Immature natural killer cell (primary cell): ENCODE measurements at regions not wholly inside any gene's neighbourhood (a gene's known extent, or its start where the extent isn't known, plus 50 kb on each side); places are given as distances from the start of the nearest gene placed in this dataset.

Experiments
- DNase-seq, 3 donors: peaks; one replicate each; pipeline ENCODE4 v3.0.0; 2022; ENCODE audit warnings: mixed read lengths in 1 of 3
- H3K27ac Mint-ChIP-seq, 6 donors: one replicate each; pipeline ENCODE4 v1.8.0; 2020; ENCODE audit warnings: mixed read lengths in 6 of 6, mild to moderate bottlenecking in 5 of 6, inconsistent platforms in 4 of 6, moderate library complexity in 3 of 6
- H3K27me3 Mint-ChIP-seq, 3 donors: one replicate each; pipeline ENCODE4 v1.8.0; 2020 to 2021; ENCODE audit warnings: low read depth in 3 of 3, mild to moderate bottlenecking in 3 of 3, mixed read lengths in 3 of 3, moderate library complexity in 3 of 3, inconsistent platforms in 1 of 3
- H3K36me3 Mint-ChIP-seq, 3 donors: one replicate each; pipeline ENCODE4 v1.8.0; 2020; ENCODE audit warnings: mixed read lengths in 3 of 3, inconsistent platforms in 2 of 3, mild to moderate bottlenecking in 2 of 3
- H3K4me1 Mint-ChIP-seq, 2 donors: one replicate each; pipeline ENCODE4 v1.8.0; 2020; ENCODE audit warnings: inconsistent platforms in 2 of 2, mild to moderate bottlenecking in 2 of 2, mixed read lengths in 2 of 2, moderate library complexity in 1 of 2
- H3K4me3 Mint-ChIP-seq, 5 donors: one replicate each; pipeline ENCODE4 v1.8.0; 2020; ENCODE audit warnings: mild to moderate bottlenecking in 5 of 5, mixed read lengths in 5 of 5, inconsistent platforms in 3 of 5, moderate library complexity in 3 of 5
- H3K9me3 Mint-ChIP-seq, 6 donors: one replicate each; pipeline ENCODE4 v1.8.0; 2020; ENCODE audit warnings: mild to moderate bottlenecking in 6 of 6, mixed read lengths in 6 of 6, inconsistent platforms in 4 of 6, moderate library complexity in 3 of 6

DNA sequence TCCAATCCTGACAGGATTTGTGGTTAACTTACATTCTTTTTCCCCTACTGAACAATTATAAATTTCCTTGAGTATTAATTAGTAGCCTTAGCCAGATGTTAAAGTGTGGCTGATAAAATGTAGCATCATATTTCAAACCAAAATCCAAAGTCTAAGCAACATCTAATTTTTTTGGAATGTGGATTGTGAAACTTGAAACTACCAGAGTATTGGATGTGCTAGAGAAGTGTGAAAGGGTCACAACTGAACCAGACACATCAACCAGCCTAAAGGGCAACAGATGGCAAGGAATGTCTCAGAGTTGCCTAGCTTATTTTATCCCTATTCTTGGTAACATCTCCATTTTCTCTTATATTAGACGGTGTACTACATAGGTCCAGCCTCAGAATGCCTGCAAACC lies 153.1 kb upstream of the DCN start:
- no peaks in the 10 kb centered on the region for H3K36me3 Mint-ChIP-seq
- no peaks in the 10 kb centered on the region for H3K4me1 Mint-ChIP-seq
- no peak overlapping the region for H3K4me3 Mint-ChIP-seq
- DNase-seq: no peak
- H3K27ac Mint-ChIP-seq: no peak overlapping the region
- H3K27me3 Mint-ChIP-seq: peaks cover 3 to 9% (median 3%) of the 10 kb centered on the region in 3 donors
- H3K9me3 Mint-ChIP-seq: no peaks in the 10 kb centered on the region

DNA sequence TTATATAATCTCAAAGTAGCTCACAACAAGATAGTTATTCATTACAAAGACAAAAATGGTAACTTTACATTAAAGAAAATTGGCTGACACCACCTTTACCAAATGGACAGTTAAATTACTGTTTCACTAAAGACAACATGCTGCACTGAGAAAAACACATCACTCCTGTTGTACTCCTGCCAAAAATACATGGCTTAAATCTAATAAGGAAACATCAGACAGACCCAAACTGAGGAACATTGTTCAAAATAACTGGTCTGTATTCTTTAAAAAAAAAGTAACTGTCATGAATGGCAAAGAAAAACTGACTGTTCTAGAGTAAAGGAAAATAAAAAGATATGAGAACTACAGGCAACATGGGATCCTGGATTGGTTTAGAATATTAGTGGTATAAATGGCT lies 151.3 kb upstream of the DCN start:
- Mint-ChIP-seq H3K4me1 (no peaks in the 10 kb centered on the region), H3K36me3 (no peaks in the 10 kb centered on the region), H3K27me3 (peaks cover 1 to 9% (median 3%) of the 10 kb centered on the region in 3 donors), H3K9me3 (no peaks in the 10 kb centered on the region), H3K27ac (no peak overlapping the region), H3K4me3 (no peak overlapping the region)
- no peak for DNase-seq

DNA sequence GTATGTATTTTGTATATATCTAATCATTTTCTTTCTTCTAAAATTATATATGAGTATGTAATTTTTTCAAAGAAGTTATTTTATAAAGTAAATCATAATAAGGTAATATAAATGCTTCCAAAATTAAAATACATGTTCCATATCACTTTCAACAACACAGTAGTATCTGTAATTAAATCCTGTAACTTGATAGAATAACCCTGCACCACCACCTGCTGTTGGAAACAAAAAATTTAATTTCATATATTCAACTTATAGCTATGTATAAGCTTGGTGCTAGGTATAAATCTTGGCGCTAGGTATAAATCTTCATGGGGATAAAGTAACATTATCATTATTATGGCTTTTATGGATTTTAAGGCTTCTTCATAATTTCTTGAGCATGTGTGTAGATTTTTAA lies 149.7 kb upstream of the DCN start:
- DNase-seq: no peak
- no peaks in the 10 kb centered on the region for H3K36me3 Mint-ChIP-seq
- H3K9me3 Mint-ChIP-seq: no peaks in the 10 kb centered on the region
- H3K4me3 Mint-ChIP-seq: no peak overlapping the region
- H3K27me3 Mint-ChIP-seq: peaks cover 1 to 7% (median 3%) of the 10 kb centered on the region in 3 donors
- no peaks in the 10 kb centered on the region for H3K4me1 Mint-ChIP-seq
- no peak overlapping the region for H3K27ac Mint-ChIP-seq

GRCh38 chr12:91331371-91331770 lies 148.8 kb upstream of the DCN start:
- Mint-ChIP-seq H3K4me3 (no peak overlapping the region), H3K27me3 (peaks cover 0 to 7% (median 1%) of the 10 kb centered on the region in 3 donors), H3K4me1 (no peaks in the 10 kb centered on the region), H3K36me3 (no peaks in the 10 kb centered on the region), H3K9me3 (no peaks in the 10 kb centered on the region), H3K27ac (no peak overlapping the region)
- DNase-seq: no peak

- no peak for DNase-seq
- H3K9me3 Mint-ChIP-seq: no peaks in the 10 kb centered on the region
- H3K4me3 Mint-ChIP-seq: no peak overlapping the region
- no peak overlapping the region for H3K27ac Mint-ChIP-seq
- H3K27me3 Mint-ChIP-seq: peaks cover 0 to 7% (median 0%) of the 10 kb centered on the region in 3 donors
- H3K4me1 Mint-ChIP-seq: no peaks in the 10 kb centered on the region
- H3K36me3 Mint-ChIP-seq: no peaks in the 10 kb centered on the region
Observed at GRCh38 chr12:91328451-91328850, 145.8 kb upstream of the DCN start.

DNA sequence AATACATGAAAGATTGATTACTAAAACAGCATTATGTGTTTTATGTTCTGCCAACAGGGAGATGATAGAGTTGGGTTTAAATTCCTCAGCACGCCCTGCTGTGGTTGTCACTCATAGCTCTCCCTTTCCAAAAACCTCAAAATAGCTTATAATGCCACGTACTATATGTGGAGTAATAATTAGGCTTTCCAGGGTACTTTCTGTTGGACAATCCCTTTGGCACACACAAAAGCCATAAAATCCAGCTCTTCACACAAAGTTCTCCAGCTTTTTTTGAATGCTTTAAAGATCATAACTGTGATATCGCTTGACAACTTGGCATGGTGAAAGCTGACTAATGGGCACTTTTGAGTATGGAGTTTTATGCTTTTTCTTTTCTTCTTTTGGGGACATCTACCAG lies 145.3 kb upstream of the DCN start:
- H3K4me1 Mint-ChIP-seq: no peaks in the 10 kb centered on the region

DNA sequence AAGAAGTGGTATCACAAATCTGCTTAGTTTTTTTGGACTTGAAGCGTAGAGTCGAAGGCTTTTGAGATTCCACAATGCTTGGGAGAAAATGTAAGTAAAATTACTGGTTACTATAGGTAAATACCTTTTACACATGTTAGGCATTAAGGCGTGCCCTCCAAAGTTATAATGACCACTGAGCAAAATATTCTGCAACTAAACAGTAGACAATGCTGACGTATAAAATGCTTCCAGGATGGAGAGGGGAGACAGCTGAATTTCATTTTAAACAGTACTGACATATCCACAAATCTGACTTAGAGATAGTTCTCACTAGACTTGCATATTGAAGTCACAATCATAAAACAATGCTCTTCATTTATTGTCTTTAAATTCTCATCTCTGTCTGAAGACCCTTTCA lies 144.5 kb upstream of the DCN start:
- no peak for DNase-seq
- no peaks in the 10 kb centered on the region for H3K9me3 Mint-ChIP-seq
- no peak overlapping the region for H3K4me3 Mint-ChIP-seq
- no peaks in the 10 kb centered on the region for H3K36me3 Mint-ChIP-seq
- H3K4me1 Mint-ChIP-seq: no peaks in the 10 kb centered on the region
- peaks cover 0 to 7% (median 0%) of the 10 kb centered on the region in 3 donors for H3K27me3 Mint-ChIP-seq
- H3K27ac Mint-ChIP-seq: no peak overlapping the region

More for the DNA sequence above, 145.3 kb upstream of the DCN start:
- Mint-ChIP-seq H3K36me3 (no peaks in the 10 kb centered on the region), H3K4me3 (no peak overlapping the region), H3K27me3 (peaks cover 0 to 7% (median 0%) of the 10 kb centered on the region in 3 donors), H3K27ac (no peak overlapping the region), H3K9me3 (no peaks in the 10 kb centered on the region)
- DNase-seq: no peak

DNA sequence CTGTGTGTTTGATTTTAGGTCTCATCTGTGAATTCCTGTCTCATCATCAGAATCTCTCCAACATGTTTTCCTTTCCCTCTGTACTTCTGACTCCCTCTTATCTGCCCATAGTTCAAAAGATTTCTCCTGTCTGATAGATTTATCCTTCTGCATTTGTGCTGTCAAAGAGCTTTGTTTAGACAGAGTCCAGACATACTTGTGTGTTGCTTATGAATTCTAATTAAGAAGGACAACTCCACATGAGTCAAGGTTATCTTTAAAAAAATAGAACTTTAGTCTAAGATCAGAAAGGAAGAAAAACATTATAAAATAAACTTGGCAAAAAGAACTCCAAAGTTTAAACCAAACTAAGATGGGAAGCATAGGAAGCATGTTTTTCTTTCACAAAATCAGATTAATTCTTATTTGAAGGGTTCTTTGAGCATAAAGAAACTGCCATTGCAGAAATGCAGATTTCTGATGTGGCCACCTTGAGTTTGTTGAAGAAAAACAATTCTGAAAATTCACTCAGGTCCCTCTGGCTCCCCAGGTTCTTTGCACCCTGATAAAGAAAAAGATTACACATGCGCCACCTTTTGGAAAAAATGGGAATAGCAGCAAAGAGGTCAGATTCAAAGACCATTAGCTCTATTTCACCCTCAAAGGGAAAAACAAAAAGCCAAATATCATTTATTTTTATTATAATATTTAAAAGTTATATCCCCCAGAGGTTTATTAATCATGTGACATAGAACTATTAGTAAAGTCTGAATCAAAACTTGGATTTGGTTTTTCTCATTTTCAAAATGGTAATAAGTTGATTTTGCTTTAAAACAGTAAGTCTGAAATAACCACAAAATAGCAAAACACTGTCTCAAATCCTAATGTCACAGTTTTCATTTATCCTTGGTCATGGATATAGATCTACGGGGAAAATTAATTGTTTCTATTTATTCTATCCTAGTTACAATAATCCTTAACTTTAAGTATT lies 143.7 kb upstream of the DCN start:
- no peaks in the 10 kb centered on the region for H3K9me3 Mint-ChIP-seq

GRCh38 chr12:91320999-91321398 lies 138.4 kb upstream of the DCN start:
- Mint-ChIP-seq H3K9me3 (peaks cover 0 to 5% (median 0%) of the 10 kb centered on the region in 6 donors), H3K27me3 (peaks cover 0 to 2% (median 0%) of the 10 kb centered on the region in 3 donors)

More for the DNA sequence above, 143.7 kb upstream of the DCN start:
- Mint-ChIP-seq H3K4me3 (no peak overlapping the region), H3K27ac (no peak overlapping the region), H3K36me3 (no peaks in the 10 kb centered on the region), H3K27me3 (peaks cover 0 to 7% (median 0%) of the 10 kb centered on the region in 3 donors), H3K4me1 (no peaks in the 10 kb centered on the region)
- DNase-seq: peak; percentile 14 to 26 (median 25)

GRCh38 chr12:91319071-91319760 lies 136.6 kb upstream of the DCN start:
- H3K4me3 Mint-ChIP-seq: no peak overlapping the region
- H3K36me3 Mint-ChIP-seq: no peaks in the 10 kb centered on the region
- H3K27me3 Mint-ChIP-seq: peaks cover 0 to 5% (median 0%) of the 10 kb centered on the region in 3 donors
- peaks cover 0 to 6% (median 3%) of the 10 kb centered on the region in 6 donors for H3K9me3 Mint-ChIP-seq
- no peaks in the 10 kb centered on the region for H3K4me1 Mint-ChIP-seq
- no peak overlapping the region for H3K27ac Mint-ChIP-seq
- DNase-seq: no peak

More at GRCh38 chr12:91320999-91321398, 138.4 kb upstream of the DCN start:
- Mint-ChIP-seq H3K4me1 (no peaks in the 10 kb centered on the region), H3K27ac (no peak overlapping the region), H3K4me3 (no peak overlapping the region), H3K36me3 (no peaks in the 10 kb centered on the region)
- no peak for DNase-seq

DNA sequence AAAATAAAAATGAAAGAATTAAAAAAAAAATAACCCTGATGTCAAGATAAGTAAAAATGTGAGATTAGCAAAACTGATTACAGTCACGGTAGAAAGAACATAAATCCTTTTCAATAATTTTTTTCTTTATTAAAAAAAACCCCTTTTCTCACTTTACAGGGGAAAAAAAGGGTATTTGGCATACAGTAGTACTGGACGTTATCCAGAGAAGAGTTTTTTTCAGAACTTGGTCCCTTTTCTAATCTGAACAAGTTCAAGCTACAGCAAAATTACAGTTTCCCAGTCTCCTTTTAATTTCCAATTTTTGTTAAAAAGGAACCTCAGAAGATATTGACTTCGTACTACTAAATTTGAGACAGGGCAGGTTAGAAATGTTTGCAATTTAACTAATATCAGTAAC lies 134.7 kb upstream of the DCN start:
- DNase-seq: no peak
- no peak overlapping the region for H3K4me3 Mint-ChIP-seq
- peaks cover 0 to 6% (median 3%) of the 10 kb centered on the region in 6 donors for H3K9me3 Mint-ChIP-seq
- no peaks in the 10 kb centered on the region for H3K4me1 Mint-ChIP-seq
- H3K27ac Mint-ChIP-seq: no peak overlapping the region
- no peaks in the 10 kb centered on the region for H3K36me3 Mint-ChIP-seq
- H3K27me3 Mint-ChIP-seq: peaks cover 0 to 5% (median 0%) of the 10 kb centered on the region in 3 donors

DNA sequence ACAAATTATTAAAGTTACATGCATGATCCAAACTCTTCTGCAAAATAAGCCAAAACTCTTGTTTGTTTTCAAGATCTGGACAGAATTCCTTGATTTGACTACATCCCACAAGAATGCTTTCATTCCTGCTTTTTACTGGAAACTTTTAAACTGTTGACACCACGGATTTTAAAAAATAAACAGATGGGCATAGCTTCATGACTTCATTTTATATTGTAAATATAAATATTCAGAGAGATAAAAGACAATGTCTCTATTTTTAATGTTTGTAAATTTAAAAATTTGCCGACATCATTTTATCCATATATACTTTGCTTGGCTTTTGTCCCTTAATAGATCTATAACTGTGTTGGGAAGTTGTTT lies 134.3 kb upstream of the DCN start:
- no peak for DNase-seq
- Mint-ChIP-seq H3K9me3 (peaks cover 0 to 6% (median 3%) of the 10 kb centered on the region in 6 donors), H3K27me3 (peaks cover 0 to 5% (median 2%) of the 10 kb centered on the region in 3 donors), H3K4me1 (no peaks in the 10 kb centered on the region), H3K4me3 (no peak overlapping the region), H3K27ac (no peak overlapping the region), H3K36me3 (no peaks in the 10 kb centered on the region)

GRCh38 chr12:91316161-91316906 lies 133.7 kb upstream of the DCN start:
- Mint-ChIP-seq H3K4me3 (no peak overlapping the region), H3K36me3 (no peaks in the 10 kb centered on the region), H3K27ac (no peak overlapping the region), H3K27me3 (peaks cover 0 to 5% (median 3%) of the 10 kb centered on the region in 3 donors), H3K9me3 (peaks cover 0 to 6% (median 3%) of the 10 kb centered on the region in 6 donors), H3K4me1 (no peaks in the 10 kb centered on the region)
- no peak for DNase-seq
